ENCODE measurements at regions not wholly inside any gene's neighbourhood (a gene's known extent, or its start where the extent isn't known, plus 50 kb on each side); places are given as distances from the start of the nearest gene placed in this dataset.
"Not testable (repeated sequence)": the region's sequence is repeated elsewhere in the genome, so short reads cannot be mapped to it uniquely, and the experiment has no call there.

GRCh38 chr1:30660241-30660640, 63.1 kb downstream of the MATN1 start:
- no peak for TF ChIP-seq CTCF (IDR thresholded peaks at IDR 0.05; ENCODE audit: control extremely low read depth, extremely low read depth)
- ATAC-seq (ENCODE audit: insufficient read depth, low FRiP score) = no peak
- WGBS, 2 donors = 65 to 87% methylated on average over 8 of the region's 8 CpGs
- DNase-seq = no peak
- Histone ChIP-seq H3K27me3 (ENCODE audit: control insufficient read depth in 3 of 3, insufficient read depth in 3 of 3, low read length in 2 of 3) (no peaks in the 10 kb centered on the region), H3K27ac (ENCODE audit: low read depth in 1 of 2, low read length in 1 of 2) (no peak overlapping the region), H3K9me3 (ENCODE audit: control insufficient read depth in 4 of 4, insufficient read depth in 3 of 4, low read length in 3 of 4) (peaks cover 0 to 2% (median 0%) of the 10 kb centered on the region in 4 donors), H3K4me1 (ENCODE audit: control insufficient read depth in 5 of 5, insufficient read depth in 5 of 5, low read length in 5 of 5) (peaks cover 0 to 6% (median 0%) of the 10 kb centered on the region in 5 donors), H3K9ac (ENCODE audit: insufficient read depth in 1 of 2, low read length in 2 of 2) (no peak overlapping the region), H3K4me3 (no peak overlapping the region), H3K36me3 (ENCODE audit: control insufficient read depth in 4 of 4, insufficient read depth in 4 of 4, low read length in 4 of 4) (no peaks in the 10 kb centered on the region)

- peaks cover 0 to 6% (median 0%) of the 10 kb centered on the region in 5 donors for H3K4me1 ChIP-seq (ENCODE audit: control insufficient read depth in 5 of 5, insufficient read depth in 5 of 5, low read length in 5 of 5)
- 58 to 68% methylated on average over 8 of the region's 8 CpGs for WGBS, 2 donors
- no peak for ATAC-seq (ENCODE audit: insufficient read depth, low FRiP score)
Measured at GRCh38 chr1:30659702-30660101, 63.7 kb downstream of the MATN1 start.

GRCh38 chr1:30658375-30658774, 65.0 kb downstream of the MATN1 start:
- not testable (repeated sequence) for H3K27me3 ChIP-seq (ENCODE audit: control insufficient read depth in 3 of 3, insufficient read depth in 3 of 3, low read length in 2 of 3); H3K4me3 ChIP-seq; H3K9me3 ChIP-seq (ENCODE audit: control insufficient read depth in 4 of 4, insufficient read depth in 3 of 4, low read length in 3 of 4); H3K4me1 ChIP-seq (ENCODE audit: control insufficient read depth in 5 of 5, insufficient read depth in 5 of 5, low read length in 5 of 5); DNase-seq; H3K27ac ChIP-seq (ENCODE audit: low read depth in 1 of 2, low read length in 1 of 2); H3K9ac ChIP-seq (ENCODE audit: insufficient read depth in 1 of 2, low read length in 2 of 2); H3K36me3 ChIP-seq (ENCODE audit: control insufficient read depth in 4 of 4, insufficient read depth in 4 of 4, low read length in 4 of 4); ATAC-seq (ENCODE audit: insufficient read depth, low FRiP score)
- WGBS, 2 donors = 82 to 83% methylated on average over 4 of the region's 4 CpGs

More at GRCh38 chr1:30659702-30660101, 63.7 kb downstream of the MATN1 start:
- TF ChIP-seq CTCF (IDR thresholded peaks at IDR 0.05; ENCODE audit: control extremely low read depth, extremely low read depth) = no peak
- Histone ChIP-seq H3K9me3 (ENCODE audit: control insufficient read depth in 4 of 4, insufficient read depth in 3 of 4, low read length in 3 of 4) (peaks cover 0 to 2% (median 0%) of the 10 kb centered on the region in 4 donors), H3K27me3 (ENCODE audit: control insufficient read depth in 3 of 3, insufficient read depth in 3 of 3, low read length in 2 of 3) (no peaks in the 10 kb centered on the region), H3K27ac (ENCODE audit: low read depth in 1 of 2, low read length in 1 of 2) (no peak overlapping the region), H3K4me3 (no peak overlapping the region), H3K9ac (ENCODE audit: insufficient read depth in 1 of 2, low read length in 2 of 2) (no peak overlapping the region), H3K36me3 (ENCODE audit: control insufficient read depth in 4 of 4, insufficient read depth in 4 of 4, low read length in 4 of 4) (no peaks in the 10 kb centered on the region)
- DNase-seq = no peak

GRCh38 chr1:30658014-30658336, 65.4 kb downstream of the MATN1 start:
- 65 to 74% methylated on average over 7 to 8 of the region's 8 CpGs for WGBS, 2 donors

More at GRCh38 chr1:30658014-30658336, 65.4 kb downstream of the MATN1 start:
- Histone ChIP-seq H3K9ac (ENCODE audit: insufficient read depth in 1 of 2, low read length in 2 of 2) (no peak overlapping the region), H3K9me3 (ENCODE audit: control insufficient read depth in 4 of 4, insufficient read depth in 3 of 4, low read length in 3 of 4) (peaks cover 0 to 2% (median 0%) of the 10 kb centered on the region in 4 donors), H3K4me1 (ENCODE audit: control insufficient read depth in 5 of 5, insufficient read depth in 5 of 5, low read length in 5 of 5) (no peaks in the 10 kb centered on the region), H3K27ac (ENCODE audit: low read depth in 1 of 2, low read length in 1 of 2) (no peak overlapping the region), H3K27me3 (ENCODE audit: control insufficient read depth in 3 of 3, insufficient read depth in 3 of 3, low read length in 2 of 3) (no peaks in the 10 kb centered on the region), H3K36me3 (ENCODE audit: control insufficient read depth in 4 of 4, insufficient read depth in 4 of 4, low read length in 4 of 4) (no peaks in the 10 kb centered on the region), H3K4me3 (no peak overlapping the region)
- DNase-seq = no peak
- ATAC-seq (ENCODE audit: insufficient read depth, low FRiP score) = no peak
- TF ChIP-seq CTCF (IDR thresholded peaks at IDR 0.05; ENCODE audit: control extremely low read depth, extremely low read depth) = no peak
